Left ventricle myocardium superior (tissue), 1 donor: ENCODE measurements at regions not wholly inside any gene's neighbourhood (a gene's known extent, or its start where the extent isn't known, plus 50 kb on each side); places are given as distances from the start of the nearest gene placed in this dataset.
"Not testable (repeated sequence)": the region's sequence is repeated elsewhere in the genome, so short reads cannot be mapped to it uniquely, and the experiment has no call there.

Experiments
- ATAC-seq: fragments of 200-7000 bp; cut with Tn5 transposase; one replicate; pipeline ENCODE4 v1.9.1; 2020; ENCODE audit warnings: mild to moderate bottlenecking, moderate library complexity
- DNase-seq: peaks from one replicate; pipeline ENCODE4 v3.0.0-alpha.2; 2020
- intact Hi-C: fragments of 100-400 bp; cut with micrococcal nuclease; formaldehyde crosslinking; loops from one replicate; pipeline ENCODE4 v1.11.0; 2022
- donor health status: DM: no; HTN: yes; CAD: no; lungs with severe emphysema.

- no peak for DNase-seq
- no peak for ATAC-seq
- intact Hi-C loops = no loop called here
Observed at GRCh38 chr22:48834404-48834803, 993.3 kb downstream of the BRD1 start.

DNA sequence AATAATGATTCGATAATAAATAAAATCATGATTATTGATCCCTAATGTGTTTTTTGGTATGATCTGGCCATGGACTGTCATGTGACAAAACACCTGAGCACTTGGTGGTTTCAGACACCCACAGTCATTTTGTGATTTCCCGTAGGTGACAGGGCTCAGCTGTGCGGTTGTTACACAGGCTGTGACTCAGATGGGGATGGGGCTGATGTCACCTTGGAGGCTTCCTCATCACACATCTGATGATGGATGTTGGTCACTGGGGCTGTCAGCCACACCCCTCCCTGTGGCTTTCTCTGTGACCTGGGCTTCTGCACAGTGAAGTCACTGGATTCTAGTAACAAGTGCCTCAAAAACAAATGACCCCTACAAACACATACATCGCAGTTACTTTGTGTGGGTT is 995.1 kb downstream of the BRD1 start:
- no peak for ATAC-seq
- intact Hi-C loops = no loop called here

GRCh38 chr22:48829908-48830307 is 997.8 kb downstream of the BRD1 start:
- ATAC-seq = no peak
- intact Hi-C loops = no loop called here
- DNase-seq = no peak

More for the DNA sequence above, 995.1 kb downstream of the BRD1 start:
- no peak for DNase-seq

- DNase-seq = no peak
- intact Hi-C loops = no loop called here
- ATAC-seq = no peak
Observed at GRCh38 chr22:48828688-48829087, 999.0 kb downstream of the BRD1 start.

DNA sequence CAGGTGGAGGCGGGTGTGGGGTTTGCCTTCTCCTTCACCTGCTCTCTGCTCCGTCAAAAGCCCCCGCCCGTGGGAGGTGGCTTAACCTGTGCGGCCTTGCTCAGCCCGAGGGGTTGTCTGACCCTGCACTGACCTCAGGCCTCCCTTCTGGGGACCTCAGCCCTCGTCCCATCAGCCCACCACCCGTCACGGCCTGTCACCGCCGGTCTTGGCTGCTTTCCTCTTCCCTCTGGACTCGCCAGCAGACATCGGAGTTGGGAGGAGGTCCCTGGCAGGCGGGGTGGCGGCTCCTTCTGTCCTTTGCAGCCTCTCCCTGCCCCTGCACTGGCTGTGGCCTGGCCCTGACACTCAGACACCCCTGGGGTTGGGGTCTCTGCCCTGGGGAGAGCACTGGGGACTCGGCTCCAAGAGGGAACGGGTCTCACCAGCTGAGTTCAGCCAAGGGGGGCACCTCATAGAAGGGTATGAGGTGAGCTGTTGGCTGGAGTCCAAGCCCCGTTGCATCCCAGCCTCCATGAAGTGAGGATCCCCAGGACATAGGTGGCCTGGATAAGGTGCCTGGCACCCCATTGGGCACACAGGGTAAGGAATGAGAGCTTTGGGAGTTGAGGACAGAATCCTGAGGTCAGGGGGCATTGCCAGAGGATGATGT is 999.6 kb downstream of the BRD1 start:
- ATAC-seq = no peak
- peak; percentile 5 for DNase-seq
- intact Hi-C loops = no loop called here

- peak; percentile 11 for DNase-seq
- intact Hi-C loops = no loop called here
- ATAC-seq = no peak
Observed at GRCh38 chr22:48827268-48827846, 1000.3 kb downstream of the BRD1 start.

DNA sequence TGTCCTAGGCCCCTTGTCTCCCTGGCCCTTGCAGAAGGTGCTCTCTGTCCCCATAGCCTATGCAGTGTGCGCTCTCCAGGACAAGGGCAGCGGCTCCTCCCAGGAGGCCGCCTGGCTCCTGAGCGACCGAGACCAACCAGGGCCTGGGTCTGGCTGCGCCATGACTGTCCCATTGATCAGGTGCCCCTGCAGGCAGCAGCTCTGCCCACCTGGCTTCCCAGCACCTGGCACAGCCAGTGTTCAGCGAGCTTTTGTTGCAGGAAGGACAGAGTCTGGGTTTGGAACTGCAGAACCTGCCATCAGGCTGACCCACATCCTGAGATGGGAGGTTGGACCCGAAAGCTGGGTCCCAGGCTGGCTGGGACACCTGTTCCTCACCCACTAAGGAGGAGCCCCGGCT is 1001.1 kb downstream of the BRD1 start:
- intact Hi-C loops = no loop called here
- DNase-seq (no peak), ATAC-seq (no peak)

DNA sequence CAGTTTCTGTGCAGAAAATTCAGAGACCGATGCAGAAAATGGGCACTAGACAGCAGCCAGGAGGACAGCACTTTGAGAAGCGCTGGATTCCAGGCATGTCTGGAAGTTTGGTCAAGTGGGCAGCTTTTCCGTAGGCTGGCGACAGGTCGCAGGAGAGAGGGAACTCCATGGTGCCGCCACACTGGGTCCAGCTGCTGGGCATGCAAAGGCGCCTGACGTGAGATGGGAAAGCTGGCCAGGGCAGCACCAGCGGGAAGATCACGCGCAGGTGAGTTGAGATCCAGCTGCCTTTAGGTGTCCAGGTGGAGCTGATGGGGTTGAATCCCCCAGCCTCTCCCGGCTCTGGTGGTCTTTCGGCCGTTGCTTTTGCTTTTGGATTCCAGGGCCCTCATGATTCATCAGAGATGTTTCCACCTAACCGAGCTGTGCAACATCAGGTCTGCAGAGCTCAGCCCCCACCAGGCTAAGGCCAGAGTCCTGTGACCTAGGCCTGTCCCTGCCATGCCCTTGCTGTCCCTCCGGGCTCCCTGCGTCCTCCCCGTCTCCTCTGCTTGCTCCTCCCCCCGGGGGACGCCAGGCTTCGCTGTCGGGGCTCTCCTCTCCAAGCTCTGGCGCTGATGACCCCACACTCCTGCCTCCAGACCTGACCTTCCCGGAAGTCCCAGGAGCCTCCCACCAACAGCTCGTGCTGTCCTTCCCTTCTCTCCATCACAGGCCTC is 1001.7 kb downstream of the BRD1 start:
- ATAC-seq = no peak
- peak; percentile 12 for DNase-seq
- intact Hi-C loops = no loop called here

DNA sequence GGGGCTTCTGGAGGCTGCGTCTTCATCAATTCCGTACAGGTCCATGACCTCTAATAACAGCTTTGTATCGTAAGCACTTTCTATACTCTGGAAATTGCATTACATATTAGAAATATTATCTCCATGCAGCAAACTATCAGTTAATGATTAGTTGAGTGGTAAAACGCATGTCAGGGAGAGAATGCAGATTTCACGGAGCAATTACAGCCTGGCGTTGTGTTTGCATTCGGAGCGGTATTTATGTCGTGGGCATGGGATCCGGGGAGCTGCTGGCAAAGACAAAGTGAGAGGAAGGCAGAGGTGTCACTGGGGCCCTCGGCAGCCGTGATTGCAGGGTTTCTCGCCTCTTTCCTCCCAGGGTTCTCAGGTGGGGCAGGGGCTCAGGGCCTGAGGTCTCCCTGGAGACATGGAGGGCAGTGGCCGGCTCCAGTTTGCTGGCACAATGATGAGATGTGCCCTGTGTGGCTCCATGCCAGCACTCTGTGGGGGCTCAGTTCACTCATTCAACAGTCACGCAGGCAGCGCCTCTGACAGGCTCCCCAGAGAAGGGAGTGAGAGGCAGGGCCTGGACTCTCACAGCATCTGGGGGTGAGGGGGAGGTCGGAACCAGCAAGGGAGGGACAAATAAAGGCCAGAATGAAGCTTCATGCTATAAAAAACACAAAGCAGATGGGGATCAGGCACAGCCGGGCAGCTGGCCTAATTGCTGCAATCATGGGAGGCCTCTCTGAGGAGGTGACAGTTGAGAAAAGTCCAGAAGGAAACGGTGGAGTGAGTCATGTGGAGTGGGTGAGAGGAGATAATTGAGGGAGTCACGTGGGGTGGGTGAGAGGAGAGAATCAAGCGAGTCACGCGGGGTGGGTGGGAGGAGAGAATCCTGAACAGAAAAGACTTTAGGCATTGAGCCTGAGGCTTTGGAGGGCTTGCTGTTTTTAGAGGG is 1002.7 kb downstream of the BRD1 start:
- intact Hi-C loops = no loop called here
- DNase-seq (no peak), ATAC-seq (no peak)

DNA sequence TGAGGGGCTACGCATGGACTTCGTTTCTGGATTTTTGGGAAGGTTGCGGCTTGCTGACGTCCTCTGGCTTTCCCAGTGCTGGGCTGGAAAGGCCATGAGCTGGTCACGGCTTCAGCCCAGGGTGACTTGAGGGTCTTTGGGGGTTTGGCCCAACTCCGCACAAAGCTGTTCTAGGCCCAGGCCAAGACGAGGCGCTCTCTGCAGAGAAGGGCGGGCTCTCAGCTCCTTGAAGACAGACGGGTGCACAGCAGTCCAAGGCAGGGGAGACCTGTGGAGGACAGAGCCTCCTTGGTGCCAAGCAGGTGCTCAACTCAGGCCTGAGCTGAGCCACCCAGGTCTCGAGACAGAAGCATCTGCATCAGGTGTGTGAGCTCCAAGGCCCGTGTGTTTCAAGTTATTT is 1003.7 kb downstream of the BRD1 start:
- intact Hi-C loops = no loop called here
- ATAC-seq = no peak
- DNase-seq = no peak

GRCh38 chr22:48822278-48823233 is 1005.1 kb downstream of the BRD1 start:
- intact Hi-C loops = no loop called here
- ATAC-seq (no peak), DNase-seq (no peak)

DNA sequence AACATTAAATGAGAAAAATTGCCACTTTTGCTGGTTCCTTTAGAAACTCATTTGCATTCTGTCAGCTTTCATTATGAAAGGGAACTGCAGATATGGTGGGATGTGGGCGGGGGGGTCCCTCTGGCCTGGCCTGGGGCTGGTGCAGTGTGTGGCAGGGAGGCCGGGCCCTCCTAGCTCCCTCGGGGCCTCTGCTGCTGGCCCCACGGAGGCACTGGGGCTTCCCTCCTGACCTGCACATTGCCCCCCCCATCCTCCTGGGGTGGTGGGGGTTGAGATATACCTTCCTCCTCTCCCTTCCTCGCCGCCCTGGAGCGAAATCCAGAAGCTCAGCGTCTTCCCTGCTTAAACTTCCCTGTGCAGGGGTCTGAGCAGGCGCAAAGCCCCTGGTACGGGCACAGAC is 1005.9 kb downstream of the BRD1 start:
- no peak for DNase-seq
- intact Hi-C loops = no loop called here
- no peak for ATAC-seq

- no peak for DNase-seq
- intact Hi-C loops = no loop called here
- no peak for ATAC-seq
Observed at GRCh38 chr22:48821346-48821690, 1006.4 kb downstream of the BRD1 start.

DNA sequence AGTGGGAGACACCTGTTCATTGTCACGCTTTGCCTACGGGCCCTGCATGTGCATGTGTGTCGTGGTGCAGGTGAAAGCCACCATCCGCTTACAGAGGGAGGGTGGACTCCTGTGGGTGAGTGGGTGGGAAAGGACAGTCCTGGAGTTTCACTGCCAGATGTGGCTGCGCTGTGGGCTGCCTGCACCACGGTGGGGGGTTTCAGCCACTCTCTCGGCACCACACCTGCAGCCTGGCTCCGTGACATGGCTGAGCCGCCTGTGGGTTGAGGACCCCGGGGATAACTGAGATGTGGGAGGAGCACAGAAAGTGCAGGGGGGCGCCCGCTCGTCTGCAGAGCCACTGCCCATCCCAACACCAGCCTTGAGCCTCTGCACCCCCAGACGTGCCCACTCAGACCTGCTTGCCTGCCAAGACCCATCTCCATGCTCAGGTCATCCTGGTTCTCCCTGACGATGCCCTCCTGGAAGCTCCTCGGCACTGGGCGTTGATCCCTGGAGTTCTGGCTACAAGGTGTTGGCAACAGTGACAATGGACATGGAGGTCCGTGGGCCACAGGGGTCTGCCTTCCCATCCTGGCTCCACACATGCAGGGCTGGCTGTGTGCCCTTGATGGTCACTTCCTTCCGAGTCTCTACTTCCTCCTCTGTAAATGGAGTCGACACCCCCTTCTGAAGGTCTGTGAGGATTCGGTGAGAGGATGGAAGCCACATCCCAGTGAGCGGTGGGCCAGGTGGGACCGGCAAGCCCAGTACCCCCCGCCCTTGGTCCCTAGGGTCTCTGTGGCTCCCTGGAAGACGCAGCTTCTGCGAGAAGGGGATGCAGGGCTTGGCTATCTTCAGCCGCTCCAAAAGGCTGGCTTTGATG is 1007.0 kb downstream of the BRD1 start:
- intact Hi-C loops = no loop called here
- DNase-seq = no peak
- no peak for ATAC-seq

GRCh38 chr22:48819961-48820360 is 1007.7 kb downstream of the BRD1 start:
- no peak for ATAC-seq
- no peak for DNase-seq
- intact Hi-C loops = no loop called here

DNA sequence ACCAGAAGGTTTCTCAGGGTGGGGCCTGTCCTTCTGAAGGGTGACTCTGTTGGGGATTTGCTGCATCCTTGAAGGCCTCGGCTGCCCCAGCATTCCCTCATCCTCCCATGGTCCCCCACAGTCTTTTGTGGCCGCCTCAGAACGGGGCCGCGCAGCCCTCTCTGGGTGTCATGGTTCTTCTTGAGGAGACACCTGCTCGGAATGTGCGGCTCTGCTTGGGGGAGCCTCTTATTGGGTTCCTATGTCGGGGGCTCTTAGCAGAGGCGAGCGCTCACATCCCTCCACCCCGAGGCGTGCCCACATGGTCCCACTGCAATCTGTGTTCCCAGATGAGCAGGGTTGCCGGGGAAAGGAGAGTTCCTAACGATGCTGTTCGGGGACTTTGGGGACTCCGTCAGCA is 1008.4 kb downstream of the BRD1 start:
- ATAC-seq (no peak), DNase-seq (no peak)
- intact Hi-C loops = no loop called here

- DNase-seq, intact Hi-C loops, ATAC-seq: not testable (repeated sequence)
Observed at GRCh38 chr22:48817491-48817890, 1010.2 kb downstream of the BRD1 start.

DNA sequence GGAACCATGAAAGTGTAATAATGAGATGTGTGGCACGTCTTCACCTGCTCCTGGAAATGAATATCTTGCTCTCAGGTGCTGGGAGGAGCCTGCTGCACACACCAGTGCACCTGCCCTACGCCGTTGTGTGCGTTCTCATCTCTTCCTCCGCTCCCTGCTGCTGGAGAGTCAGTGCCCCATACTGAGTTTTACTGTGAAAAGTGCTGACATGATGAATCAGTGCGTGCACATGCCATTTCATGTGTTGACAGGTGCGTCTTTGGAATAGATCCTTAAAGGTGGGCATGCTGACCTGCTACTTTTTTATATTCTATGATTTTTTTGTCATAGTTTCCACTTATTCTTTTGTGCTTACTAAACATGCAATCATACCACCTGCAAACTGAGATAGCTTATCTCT is 1015.8 kb downstream of the BRD1 start:
- DNase-seq (no peak), ATAC-seq (no peak)
- intact Hi-C loops = no loop called here
